HG03460 (cell line): ENCODE measurements at regions not wholly inside any gene's neighbourhood (a gene's known extent, or its start where the extent isn't known, plus 50 kb on each side); places are given as distances from the start of the nearest gene placed in this dataset.
"Not testable (repeated sequence)": the region's sequence is repeated elsewhere in the genome, so short reads cannot be mapped to it uniquely, and the experiment has no call there.

Source experiments
- ATAC-seq: cut with Tn5 transposase; IDR thresholded peaks from one replicate; pipeline ENCODE4 v1.9.1; 2021; ENCODE audit not compliant: unreplicated experiment

- ATAC-seq: no peak
Observed at GRCh38 chr5:126677121-126677520, 76.4 kb downstream of the PHAX start.

GRCh38 chr5:126680191-126680817, 79.6 kb downstream of the PHAX start:
- ATAC-seq: peak; percentile 46

GRCh38 chr5:126681314-126681713, 80.6 kb downstream of the PHAX start:
- not testable (repeated sequence) for ATAC-seq

GRCh38 chr5:126681970-126682369, 81.2 kb downstream of the PHAX start:
- no peak for ATAC-seq

GRCh38 chr5:126682856-126683255, 82.1 kb downstream of the PHAX start:
- ATAC-seq: no peak

GRCh38 chr5:126683912-126684311, 83.2 kb downstream of the PHAX start:
- no peak for ATAC-seq

- not testable (repeated sequence) for ATAC-seq
Observed at GRCh38 chr5:126684656-126685442, 84.1 kb downstream of the PHAX start.

GRCh38 chr5:126686451-126687126, 85.8 kb downstream of the PHAX start:
- ATAC-seq: peak; percentile 77

- ATAC-seq: no peak
Observed at GRCh38 chr5:126692971-126693370, 84.0 kb upstream of the LMNB1 start.

- no peak for ATAC-seq
Observed at GRCh38 chr5:126693806-126694205, 83.1 kb upstream of the LMNB1 start.

GRCh38 chr5:126694403-126694802, 82.5 kb upstream of the LMNB1 start:
- ATAC-seq: no peak

GRCh38 chr5:126695091-126695490, 81.8 kb upstream of the LMNB1 start:
- ATAC-seq: no peak

- no peak for ATAC-seq
Observed at GRCh38 chr5:126707080-126707479, 69.9 kb upstream of the LMNB1 start.

- no peak for ATAC-seq
Observed at GRCh38 chr5:126715765-126716164, 61.2 kb upstream of the LMNB1 start.

- no peak for ATAC-seq
Observed at GRCh38 chr5:126716861-126717260, 60.1 kb upstream of the LMNB1 start.

- ATAC-seq: no peak
Observed at GRCh38 chr5:126718236-126718868, 58.6 kb upstream of the LMNB1 start.

GRCh38 chr5:126720369-126720768, 56.6 kb upstream of the LMNB1 start:
- no peak for ATAC-seq

- ATAC-seq: no peak
Observed at GRCh38 chr5:126723643-126724042, 53.3 kb upstream of the LMNB1 start.
